ENCODE measurements at regions not wholly inside any gene's neighbourhood (a gene's known extent, or its start where the extent isn't known, plus 50 kb on each side); places are given as distances from the start of the nearest gene placed in this dataset.

DNA sequence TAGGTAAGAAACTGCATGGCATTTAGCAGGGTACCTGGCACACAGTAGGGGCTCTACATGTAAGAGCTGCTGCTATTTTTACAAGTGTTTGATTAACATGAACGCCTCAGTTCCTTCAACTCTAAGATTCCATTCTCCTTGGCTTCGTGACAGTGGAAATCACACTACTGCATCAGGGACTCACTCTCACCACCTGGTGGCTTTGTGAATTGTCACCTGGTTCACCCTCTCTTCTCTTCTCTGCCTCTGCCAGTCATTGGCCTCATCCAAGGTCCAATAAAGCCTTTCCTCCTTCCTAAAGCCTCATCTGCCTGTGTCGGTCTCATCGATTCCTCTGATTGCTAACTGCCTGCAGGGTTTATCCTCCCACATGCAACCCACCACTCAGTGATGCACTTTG lies 476.4 kb downstream of the VRK1 start:
- DNase-seq, result no peak

DNA sequence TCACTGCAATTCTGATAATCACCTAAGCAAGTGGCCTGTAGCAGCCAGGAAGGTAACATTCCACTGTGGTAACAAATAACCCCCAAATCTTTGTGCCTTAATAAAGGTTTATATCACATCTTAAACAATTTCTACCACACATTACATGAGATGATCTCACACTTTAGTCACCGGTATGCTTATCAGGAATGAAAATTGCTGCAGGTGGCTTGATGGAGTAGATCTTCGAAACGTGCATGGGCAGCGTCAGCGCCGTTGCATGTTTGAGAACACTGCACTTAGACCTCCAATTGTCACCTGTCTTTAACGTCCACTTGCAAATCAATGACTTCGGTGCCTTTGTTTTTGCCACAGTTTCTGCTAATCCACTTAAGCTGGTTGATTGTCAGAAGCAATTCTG lies 477.4 kb downstream of the VRK1 start:
- DNase-seq, result no peak

DNA sequence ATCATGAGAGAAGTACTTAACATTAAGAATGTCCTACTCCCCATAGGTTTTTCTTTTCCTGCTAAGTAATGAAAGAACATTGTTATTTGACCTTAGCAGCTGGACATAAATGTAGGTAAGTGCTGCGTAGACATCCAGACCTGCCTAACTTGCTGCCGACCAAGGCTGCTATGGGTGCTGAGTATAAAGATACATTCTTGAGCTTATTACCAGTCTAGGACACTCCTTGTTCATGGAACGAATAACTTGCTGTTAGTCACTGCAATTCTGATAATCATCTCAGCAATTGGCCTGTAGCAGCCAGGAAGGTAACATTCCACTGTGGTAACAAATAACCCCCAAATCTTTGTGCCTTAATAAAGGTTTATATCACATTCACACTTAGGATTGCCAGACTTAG lies 478.1 kb downstream of the VRK1 start:
- DNase-seq, result no peak

DNA sequence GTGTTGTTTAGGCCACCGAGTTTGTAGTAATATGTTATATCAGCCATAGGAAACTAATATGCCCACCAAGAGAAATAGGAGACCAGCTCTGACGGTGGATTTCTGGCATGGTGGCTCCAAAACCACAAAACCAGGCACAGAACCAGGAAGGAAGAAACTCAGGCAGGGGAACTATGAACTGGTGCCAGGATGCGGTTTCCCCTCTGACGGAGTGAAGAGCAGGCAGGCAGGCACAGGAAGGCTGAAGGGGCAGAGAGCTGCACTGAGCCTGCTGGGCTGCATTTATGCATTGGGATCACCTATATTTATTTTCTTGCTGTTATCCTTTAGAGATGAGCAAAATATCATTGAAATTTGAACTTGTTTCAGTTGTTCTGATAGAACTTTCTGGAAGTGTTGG lies 479.4 kb downstream of the VRK1 start:
- DNase-seq, result no peak

- DNase-seq, result no peak
Observed at GRCh38 chr14:97277711-97278110, 480.5 kb downstream of the VRK1 start.

GRCh38 chr14:97280526-97280925 lies 483.3 kb downstream of the VRK1 start:
- no peak for DNase-seq

DNA sequence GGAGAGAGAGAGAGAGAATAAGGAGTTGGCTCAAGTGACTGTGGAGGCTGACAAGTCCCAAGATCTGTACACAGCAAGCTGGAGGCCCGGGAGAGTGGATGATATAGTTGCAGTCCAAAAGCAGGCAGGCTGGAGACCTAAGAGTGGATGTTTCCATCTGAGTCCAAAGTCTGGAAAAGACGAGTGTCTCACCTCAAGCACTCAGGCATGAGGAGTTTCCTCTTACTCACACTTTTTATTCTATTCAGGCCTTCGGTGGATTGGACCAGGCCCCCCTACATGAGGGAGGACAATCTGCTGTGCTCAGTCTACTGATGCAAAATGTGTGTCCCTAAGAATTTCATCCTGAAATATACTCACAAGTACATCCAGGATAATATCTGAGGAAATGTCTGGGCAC lies 484.6 kb downstream of the VRK1 start:
- DNase-seq, result no peak

- no peak for DNase-seq
Observed at GRCh38 chr14:97282210-97283004, 485.2 kb downstream of the VRK1 start.

GRCh38 chr14:97283005-97283403 lies 485.8 kb downstream of the VRK1 start:
- no peak for DNase-seq

DNA sequence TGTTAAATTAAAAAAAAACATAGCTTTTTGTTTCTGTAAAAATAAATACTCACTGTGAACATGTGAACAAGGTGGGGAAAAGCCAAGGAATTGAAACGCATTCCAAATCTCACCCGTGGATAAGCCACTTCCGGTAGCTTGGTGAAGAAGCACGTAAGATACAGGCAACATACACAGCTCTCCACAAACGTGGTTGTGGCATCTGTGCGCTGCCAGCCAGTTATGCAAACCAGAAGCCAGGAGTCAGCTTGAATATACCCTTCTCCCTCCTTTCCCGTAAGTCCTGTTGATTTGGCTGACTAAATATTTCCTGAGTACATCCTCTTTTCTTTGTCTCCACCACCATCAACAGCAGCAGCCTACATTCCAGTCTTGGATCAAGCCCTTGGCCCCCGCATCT lies 486.2 kb downstream of the VRK1 start:
- DNase-seq, result no peak

GRCh38 chr14:97283841-97284240 lies 486.7 kb downstream of the VRK1 start:
- no peak for DNase-seq

GRCh38 chr14:97287956-97288355 lies 490.8 kb downstream of the VRK1 start:
- DNase-seq, result no peak

GRCh38 chr14:97290065-97290464 lies 492.9 kb downstream of the VRK1 start:
- peak; percentile 10 for DNase-seq

DNA sequence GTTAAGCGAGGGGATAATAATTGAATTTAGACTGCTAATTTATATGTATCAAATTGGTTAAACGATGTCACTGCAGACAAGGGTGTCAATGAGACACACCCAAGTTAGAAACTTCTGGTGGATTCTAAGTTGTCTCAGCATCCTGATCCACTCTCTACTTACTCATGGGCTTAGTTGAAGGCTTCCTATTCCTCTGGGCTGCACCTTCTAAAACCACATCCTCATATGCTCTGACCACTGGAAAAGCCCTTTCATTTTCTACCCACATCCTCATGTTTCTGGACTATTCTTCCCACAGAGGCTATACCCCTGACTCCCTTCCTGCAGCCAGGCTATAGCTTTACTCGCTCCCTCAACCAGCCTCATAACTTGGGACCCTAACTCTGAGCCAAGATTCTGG lies 493.8 kb downstream of the VRK1 start:
- no peak for DNase-seq

GRCh38 chr14:97293659-97294058 lies 496.5 kb downstream of the VRK1 start:
- DNase-seq, result no peak

DNA sequence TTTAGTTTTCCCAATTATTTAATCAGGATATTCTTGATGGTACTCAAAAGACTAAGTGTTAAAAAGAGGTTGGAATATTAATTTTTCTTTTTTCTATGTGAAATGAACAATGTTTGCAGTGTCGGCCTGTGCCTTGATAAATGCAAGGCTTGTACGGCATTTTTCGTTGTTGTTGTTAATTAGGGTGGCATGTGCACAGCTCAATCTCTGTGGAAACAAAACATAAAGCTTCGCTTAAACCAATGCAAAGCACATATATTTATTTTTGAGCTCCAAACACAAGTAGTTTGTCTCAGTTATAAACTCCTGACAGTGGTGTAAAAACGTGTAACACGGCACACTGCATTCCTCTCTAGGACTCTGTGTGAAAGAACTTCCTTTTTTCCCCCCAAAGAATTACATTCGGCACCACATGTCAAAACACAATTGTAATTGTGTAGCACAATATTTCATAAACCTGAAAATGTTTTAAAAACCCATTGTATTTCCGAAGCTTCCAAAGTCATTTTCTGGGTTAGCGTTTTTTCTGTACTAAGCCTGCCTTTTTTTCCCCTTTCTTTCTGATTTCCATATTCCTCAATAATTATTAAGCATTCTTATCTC lies 498.0 kb downstream of the VRK1 start:
- DNase-seq, result no peak

GRCh38 chr14:97296176-97296575 lies 499.0 kb downstream of the VRK1 start:
- DNase-seq, result no peak

DNA sequence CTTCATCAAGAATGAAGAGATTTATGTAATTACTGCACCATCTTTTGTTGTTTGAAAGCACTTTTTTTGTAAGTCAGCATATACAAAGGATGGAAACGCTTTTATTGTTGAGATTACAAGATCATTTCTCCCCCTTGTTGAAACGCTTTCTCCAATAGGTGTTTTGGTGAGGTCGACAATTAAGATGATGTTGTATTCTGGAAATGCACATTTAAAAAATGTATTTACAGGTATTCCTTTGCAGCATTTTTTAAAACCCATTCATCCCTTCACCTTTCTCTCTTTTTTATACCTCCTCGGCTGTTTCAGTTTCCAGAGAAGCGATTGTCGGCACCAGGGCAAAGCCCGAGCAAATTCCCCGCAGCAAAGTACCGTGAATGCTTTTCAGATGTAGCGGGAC lies 499.9 kb downstream of the VRK1 start:
- no peak for DNase-seq

- DNase-seq, result no peak
Observed at GRCh38 chr14:97298331-97298730, 501.1 kb downstream of the VRK1 start.

DNA sequence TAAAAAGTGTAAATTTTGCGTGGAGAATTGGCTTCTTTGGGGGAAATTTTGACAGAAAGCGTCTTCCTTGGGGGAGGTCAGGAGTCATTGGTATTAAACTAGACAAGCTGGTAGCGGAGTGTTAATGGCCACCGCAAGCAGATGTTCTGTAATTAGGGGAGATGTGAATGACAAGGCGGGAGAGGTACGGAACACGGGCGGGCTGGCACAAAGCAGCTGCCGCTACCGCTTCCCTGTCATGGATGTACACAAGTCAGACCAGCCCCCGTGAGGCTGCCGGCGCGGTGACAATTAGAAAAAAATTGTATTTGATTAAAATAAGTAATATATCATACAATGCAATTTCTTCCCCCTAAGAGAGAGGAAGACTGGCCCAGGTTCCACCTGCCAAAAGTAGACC lies 501.6 kb downstream of the VRK1 start:
- DNase-seq, result no peak

- peak; percentile 25 for DNase-seq
Observed at GRCh38 chr14:97299661-97300060, 502.5 kb downstream of the VRK1 start.

DNA sequence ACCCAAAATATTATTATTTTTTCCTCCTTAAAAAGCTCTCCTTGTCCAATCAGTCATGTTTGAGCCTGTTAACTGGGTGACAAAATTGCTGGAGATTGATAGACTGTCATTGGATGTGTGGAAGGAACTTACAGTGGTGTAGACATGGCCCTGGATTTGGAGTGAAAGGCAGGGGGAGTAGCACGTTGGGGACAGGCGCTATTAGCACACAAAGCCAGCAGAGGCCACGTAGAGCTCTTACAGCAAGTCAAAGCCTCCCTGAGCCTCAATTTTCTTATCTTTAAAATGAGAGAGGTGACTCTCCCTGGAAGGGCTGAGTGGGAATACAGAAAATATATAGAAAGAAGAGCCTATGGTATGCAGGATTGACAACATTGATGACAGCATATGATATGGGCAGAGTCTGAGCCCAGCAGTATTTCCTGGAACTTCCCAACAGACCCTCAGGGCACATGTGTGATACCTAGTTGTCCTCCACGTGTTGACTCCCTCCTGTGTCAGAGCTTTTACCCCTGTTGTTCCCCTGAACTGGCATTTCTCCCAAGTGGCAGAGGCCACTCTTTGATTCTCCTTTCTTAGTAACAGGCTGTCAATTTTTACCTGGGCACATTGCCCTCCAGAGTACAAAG lies 504.9 kb downstream of the VRK1 start:
- DNase-seq, result no peak

DNA sequence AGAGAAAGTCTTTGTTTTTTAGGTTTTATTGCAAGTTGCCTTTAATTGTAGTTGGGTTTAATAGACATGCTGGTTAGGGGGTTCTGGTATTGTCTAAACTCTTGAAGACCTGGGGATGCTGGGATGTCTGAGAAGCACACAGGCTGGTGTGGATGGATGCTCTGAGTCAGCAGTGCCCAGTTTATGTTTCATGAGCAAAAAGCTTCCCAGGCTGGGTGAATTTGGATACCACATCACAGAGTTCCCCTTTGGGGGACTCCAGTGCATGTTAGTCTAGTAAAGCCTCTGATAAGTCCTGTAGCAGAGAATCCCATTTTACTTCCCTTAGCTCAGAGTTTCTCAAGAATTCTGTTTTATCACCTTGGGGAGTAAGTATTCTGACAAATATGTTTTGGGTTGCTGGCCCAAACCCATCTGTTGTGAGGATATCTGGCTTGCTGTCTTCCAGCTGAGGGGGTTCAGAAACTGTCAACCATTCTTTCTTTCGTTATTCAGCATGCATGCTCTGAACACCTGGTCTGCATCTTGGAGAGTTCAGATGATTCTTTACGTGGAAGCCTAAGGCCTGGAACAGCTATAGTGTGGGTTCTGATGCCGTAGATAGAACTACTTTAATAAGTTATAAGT lies 509.1 kb downstream of the VRK1 start:
- DNase-seq, result peak; percentile 8

- DNase-seq, result no peak
Observed at GRCh38 chr14:97306760-97307246, 509.6 kb downstream of the VRK1 start.
